LNCaP clone FGC (cell line): ENCODE measurements at regions not wholly inside any gene's neighbourhood (a gene's known extent, or its start where the extent isn't known, plus 50 kb on each side); places are given as distances from the start of the nearest gene placed in this dataset.

Experiments
- DNase-seq: peaks from one replicate; pipeline ENCODE4 v3.0.0-alpha.2; 2011; ENCODE audit warnings: low read depth
- H3K4me3 ChIP-seq: 2 replicates; pipeline ENCODE4 v1.5.1; 2011; ENCODE audit warnings: mild to moderate bottlenecking, low read depth, low read length, control low read depth
- TF ChIP-seq, protein P1 (sequence below): IDR thresholded peaks from 2 replicates; pipeline ENCODE4 v1.5.1; 2012; ENCODE audit warnings: mild to moderate bottlenecking; ENCODE audit not compliant: control insufficient read depth, insufficient read depth; ENCODE audit errors: extremely low read depth

- no peak for DNase-seq
- TF ChIP-seq, protein P1, sequence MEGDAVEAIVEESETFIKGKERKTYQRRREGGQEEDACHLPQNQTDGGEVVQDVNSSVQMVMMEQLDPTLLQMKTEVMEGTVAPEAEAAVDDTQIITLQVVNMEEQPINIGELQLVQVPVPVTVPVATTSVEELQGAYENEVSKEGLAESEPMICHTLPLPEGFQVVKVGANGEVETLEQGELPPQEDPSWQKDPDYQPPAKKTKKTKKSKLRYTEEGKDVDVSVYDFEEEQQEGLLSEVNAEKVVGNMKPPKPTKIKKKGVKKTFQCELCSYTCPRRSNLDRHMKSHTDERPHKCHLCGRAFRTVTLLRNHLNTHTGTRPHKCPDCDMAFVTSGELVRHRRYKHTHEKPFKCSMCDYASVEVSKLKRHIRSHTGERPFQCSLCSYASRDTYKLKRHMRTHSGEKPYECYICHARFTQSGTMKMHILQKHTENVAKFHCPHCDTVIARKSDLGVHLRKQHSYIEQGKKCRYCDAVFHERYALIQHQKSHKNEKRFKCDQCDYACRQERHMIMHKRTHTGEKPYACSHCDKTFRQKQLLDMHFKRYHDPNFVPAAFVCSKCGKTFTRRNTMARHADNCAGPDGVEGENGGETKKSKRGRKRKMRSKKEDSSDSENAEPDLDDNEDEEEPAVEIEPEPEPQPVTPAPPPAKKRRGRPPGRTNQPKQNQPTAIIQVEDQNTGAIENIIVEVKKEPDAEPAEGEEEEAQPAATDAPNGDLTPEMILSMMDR = no peak
- H3K4me3 ChIP-seq = no peak overlapping the region
These were observed 61.8 kb downstream of the ATXN3L start for GRCh38 chrX:13258052-13258444.

- TF ChIP-seq, protein P1 = no peak
- no peak overlapping the region for H3K4me3 ChIP-seq
- no peak for DNase-seq
These were observed 62.4 kb downstream of the ATXN3L start for GRCh38 chrX:13257223-13258051.

DNA sequence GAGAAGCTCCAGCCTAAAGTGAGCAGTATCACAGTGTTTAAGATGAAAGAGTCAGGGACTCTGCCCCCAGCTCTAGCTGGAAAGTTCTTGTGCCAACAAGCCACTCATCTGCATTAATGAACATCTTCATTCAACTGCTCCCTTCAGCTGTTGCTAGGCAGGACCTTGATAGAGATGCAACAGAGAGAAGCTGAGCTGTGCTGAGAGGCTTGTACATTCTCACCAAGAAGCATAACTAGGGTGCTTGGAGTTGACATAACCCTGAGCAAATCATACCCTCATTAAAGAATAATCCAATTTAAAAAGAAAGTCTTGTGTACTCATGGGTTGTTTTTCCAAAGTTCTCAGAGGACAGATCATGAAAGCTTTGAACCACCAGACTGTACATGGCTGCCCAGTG is 63.2 kb downstream of the ATXN3L start:
- TF ChIP-seq, protein P1 = no peak
- DNase-seq = no peak
- H3K4me3 ChIP-seq = no peak overlapping the region

GRCh38 chrX:13254870-13255269 is 65.0 kb downstream of the ATXN3L start:
- TF ChIP-seq, protein P1 = no peak
- H3K4me3 ChIP-seq = no peak overlapping the region
- no peak for DNase-seq

DNA sequence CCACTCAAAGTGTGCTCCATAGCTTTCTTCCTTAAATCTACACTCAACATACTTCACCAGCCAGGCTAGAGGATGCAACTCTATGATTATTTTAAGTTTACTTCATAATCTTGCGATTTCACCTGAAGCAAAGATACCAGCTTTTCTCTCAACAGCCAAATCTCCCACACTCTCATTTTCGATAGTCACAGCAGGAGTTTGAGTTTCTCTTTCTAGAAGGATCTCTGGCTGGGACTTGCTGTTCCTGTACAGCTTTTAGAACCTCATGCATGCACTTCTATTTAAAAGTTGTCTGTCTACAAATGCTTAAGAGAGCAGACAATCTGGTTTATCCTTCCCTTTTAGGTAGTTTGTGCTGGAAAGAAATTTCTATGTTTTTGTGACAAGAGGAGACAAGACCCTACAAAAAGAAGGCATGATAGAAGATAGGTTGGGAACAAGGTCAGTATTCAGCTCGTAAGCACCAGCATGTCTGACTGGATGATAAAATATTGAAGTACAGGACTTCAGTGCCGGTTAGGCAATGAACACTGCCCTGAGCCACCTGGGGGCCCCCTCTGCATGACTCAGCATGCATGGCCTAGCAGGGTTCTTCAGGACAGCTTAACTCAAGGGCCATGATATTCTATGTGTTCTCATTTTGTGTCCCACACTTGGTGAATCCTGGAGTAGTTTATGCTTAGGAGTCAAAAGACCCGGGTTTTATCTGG is 65.6 kb downstream of the ATXN3L start:
- no peak for DNase-seq
- H3K4me3 ChIP-seq = no peak overlapping the region
- TF ChIP-seq, protein P1 = 0 out of 2 replicates have a peak, but pooled peaks have one; percentile 4

DNA sequence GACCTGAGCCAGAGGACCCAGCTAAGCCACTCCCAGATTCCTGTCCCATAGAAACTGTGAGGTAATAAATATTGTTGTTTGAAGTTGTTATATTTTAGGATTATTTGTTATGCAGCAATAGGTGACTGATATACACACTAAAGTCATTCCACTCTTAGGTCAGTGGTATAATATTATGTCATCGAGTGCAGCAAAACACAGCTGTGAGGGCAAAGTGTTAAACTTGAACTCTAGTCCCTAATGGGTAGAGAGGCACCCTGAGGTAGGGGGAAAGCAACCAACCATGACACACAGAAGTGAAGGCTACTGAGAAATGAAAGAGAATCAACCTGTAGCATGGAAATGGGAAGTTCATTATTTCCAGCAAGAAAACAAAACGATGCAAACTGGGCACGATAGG is 66.6 kb downstream of the ATXN3L start:
- TF ChIP-seq, protein P1 = no peak
- no peak overlapping the region for H3K4me3 ChIP-seq
- DNase-seq = no peak

DNA sequence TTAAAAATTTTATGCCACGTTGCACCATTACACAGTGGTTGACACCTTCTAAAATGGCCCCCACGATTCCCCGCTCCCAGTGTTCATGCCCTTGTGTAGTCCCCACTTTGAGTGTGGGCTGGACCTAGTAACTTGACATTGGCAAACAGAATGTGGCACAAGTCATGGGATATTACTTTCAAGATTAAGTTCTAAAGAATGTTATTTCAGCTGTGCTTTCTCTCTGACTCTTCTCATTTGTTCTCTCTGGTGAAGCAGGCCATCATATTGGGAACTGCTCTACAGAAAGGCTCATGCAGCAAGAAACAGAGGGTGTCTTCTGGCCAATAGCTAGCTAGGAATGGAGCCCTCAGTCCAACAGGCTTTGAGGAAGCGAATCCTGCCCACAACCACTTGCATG is 67.1 kb downstream of the ATXN3L start:
- DNase-seq = no peak
- TF ChIP-seq, protein P1 = no peak

More for the DNA sequence above, 67.1 kb downstream of the ATXN3L start:
- H3K4me3 ChIP-seq = no peak overlapping the region
